HEK293 (cell line): ENCODE measurements at regions not wholly inside any gene's neighbourhood (a gene's known extent, or its start where the extent isn't known, plus 50 kb on each side); places are given as distances from the start of the nearest gene placed in this dataset.

Experiments used
- CTCF ChIA-PET: fragments of 350-600 bp; formaldehyde crosslinking; extraction: SDS; loops from one replicate; lab custom pipeline; 2021; ENCODE audit warnings: antibody characterized with exemption; lab: Yijun Ruan, JAX
- POLR2A ChIA-PET: fragments of 300-600 bp; formaldehyde crosslinking; extraction: SDS; loops from one replicate; lab custom pipeline; 2020; ENCODE audit warnings: antibody characterized with exemption, inconsistent platforms; lab: Yijun Ruan, JAX
- H3K27ac ChIP-seq: fragments of 200-500 bp; sonication (Bioruptor generic); 2 replicates; pipeline ENCODE4 v1.5.1; 2014; ENCODE audit warnings: low read depth, low read length, control low read depth, inconsistent platforms; ENCODE audit errors: extremely low read depth
- H3K36me3 ChIP-seq, 2 experiments: fragments of 200-500 bp in 1 of 2; sonication (Bioruptor generic) in 1 of 2; 1 replicate in 1 of 2; 2 replicates in 1 of 2; pipeline ENCODE4 v1.5.1; 2014 to 2017; ENCODE audit warnings: inconsistent platforms in 2 of 2, low read length in 2 of 2; ENCODE audit not compliant: control insufficient read depth in 2 of 2, insufficient read depth in 1 of 2
- H3K4me1 ChIP-seq: fragments of 200-500 bp; sonication (Bioruptor generic); 2 replicates; pipeline ENCODE4 v1.5.1; 2014; ENCODE audit warnings: mild to moderate bottlenecking, low read length, inconsistent platforms; ENCODE audit not compliant: control insufficient read depth, insufficient read depth
- H3K4me3 ChIP-seq: 2 replicates; pipeline ENCODE4 v1.5.1; 2011; ENCODE audit warnings: low read depth, mild to moderate bottlenecking, control low read depth, low read length, moderate library complexity
- H3K9me3 ChIP-seq: fragments of 200-500 bp; sonication (Bioruptor generic); 2 replicates; pipeline ENCODE4 v1.5.1; 2014; ENCODE audit warnings: low read depth, low read length, inconsistent platforms; ENCODE audit not compliant: control insufficient read depth, insufficient read depth
- EGR2 ChIP-seq: fragments of 450-650 bp; formaldehyde crosslinking; IDR thresholded peaks from 2 replicates; pipeline ENCODE4 v1.5.1; 2016; ENCODE audit warnings: low read depth, missing biosample characterization, missing genetic modification characterization
- GLI2 ChIP-seq: fragments of 450-650 bp; formaldehyde crosslinking; IDR thresholded peaks from 2 replicates; pipeline ENCODE4; 2017; ENCODE audit warnings: missing biosample characterization, missing genetic modification characterization, low read depth, borderline replicate concordance
- GLI4 ChIP-seq: fragments of 450-650 bp; formaldehyde crosslinking; IDR thresholded peaks from 2 replicates; pipeline ENCODE4 v1.5.1; 2016; ENCODE audit warnings: missing biosample characterization, missing genetic modification characterization
- KLF9 ChIP-seq: fragments of 450-650 bp; formaldehyde crosslinking; IDR thresholded peaks from 2 replicates; pipeline ENCODE4 v1.5.1; 2016; ENCODE audit warnings: missing biosample characterization, missing genetic modification characterization, low read depth
- SP3 ChIP-seq: fragments of 450-650 bp; formaldehyde crosslinking; IDR thresholded peaks from 2 replicates; pipeline ENCODE4 v1.5.1; 2016; ENCODE audit warnings: missing biosample characterization, missing genetic modification characterization
- ZFP3 ChIP-seq: fragments of 450-650 bp; formaldehyde crosslinking; IDR thresholded peaks from 2 replicates; pipeline ENCODE4 v1.5.1; 2016; ENCODE audit warnings: low read depth, missing biosample characterization, missing genetic modification characterization
- ZFP37 ChIP-seq: fragments of 450-650 bp; formaldehyde crosslinking; IDR thresholded peaks from 2 replicates; pipeline ENCODE4 v1.5.1; 2016; ENCODE audit warnings: missing biosample characterization, missing genetic modification characterization
- ZNF10 ChIP-seq: fragments of 450-650 bp; formaldehyde crosslinking; IDR thresholded peaks from 2 replicates; pipeline ENCODE4 v1.5.1; 2017; ENCODE audit warnings: missing biosample characterization, missing genetic modification characterization
- ZNF138 ChIP-seq: fragments of 450-650 bp; formaldehyde crosslinking; IDR thresholded peaks from 2 replicates; pipeline ENCODE4 v1.5.1; 2016; ENCODE audit warnings: missing biosample characterization, missing genetic modification characterization, borderline replicate concordance
- ZNF2 ChIP-seq: fragments of 450-650 bp; formaldehyde crosslinking; IDR thresholded peaks from 2 replicates; pipeline ENCODE4 v1.5.1; 2016; ENCODE audit warnings: missing biosample characterization, missing genetic modification characterization
- ZNF221 ChIP-seq: fragments of 450-650 bp; formaldehyde crosslinking; IDR thresholded peaks from 2 replicates; pipeline ENCODE4 v1.5.1; 2017; ENCODE audit warnings: missing biosample characterization, missing genetic modification characterization, borderline replicate concordance
- ZNF239 ChIP-seq: fragments of 450-650 bp; formaldehyde crosslinking; IDR thresholded peaks from 2 replicates; pipeline ENCODE4 v1.5.1; 2016; ENCODE audit warnings: missing biosample characterization, missing genetic modification characterization
- ZNF350 ChIP-seq: fragments of 450-650 bp; formaldehyde crosslinking; IDR thresholded peaks from 2 replicates; pipeline ENCODE4 v1.5.0; 2017; ENCODE audit warnings: missing biosample characterization, mild to moderate bottlenecking, missing genetic modification characterization
- ZNF394 ChIP-seq: fragments of 450-650 bp; formaldehyde crosslinking; IDR thresholded peaks from 2 replicates; pipeline ENCODE4 v1.5.1; 2016; ENCODE audit warnings: missing biosample characterization, missing genetic modification characterization, mild to moderate bottlenecking, moderate library complexity, borderline replicate concordance
- ZNF544 ChIP-seq: fragments of 450-650 bp; formaldehyde crosslinking; IDR thresholded peaks from 2 replicates; pipeline ENCODE4 v1.5.0; 2017; ENCODE audit warnings: missing biosample characterization, missing genetic modification characterization
- ZNF549 ChIP-seq: fragments of 450-650 bp; IDR thresholded peaks from 2 replicates; pipeline ENCODE4 v1.5.1; 2018; ENCODE audit warnings: missing biosample characterization, missing genetic modification characterization, mild to moderate bottlenecking, inconsistent platforms, moderate library complexity
- ZNF561 ChIP-seq: fragments of 450-650 bp; IDR thresholded peaks from 2 replicates; pipeline ENCODE4 v1.5.1; 2018; ENCODE audit warnings: missing biosample characterization, missing genetic modification characterization, borderline replicate concordance
- ZNF600 ChIP-seq: fragments of 450-650 bp; formaldehyde crosslinking; IDR thresholded peaks from 2 replicates; pipeline ENCODE4 v1.5.1; 2016; ENCODE audit warnings: missing biosample characterization, missing genetic modification characterization
- ZNF621 ChIP-seq: fragments of 450-650 bp; formaldehyde crosslinking; IDR thresholded peaks from 2 replicates; pipeline ENCODE4 v1.5.1; 2017; ENCODE audit warnings: missing biosample characterization, missing genetic modification characterization
- ZNF629 ChIP-seq: fragments of 450-650 bp; formaldehyde crosslinking; IDR thresholded peaks from 2 replicates; pipeline ENCODE4 v1.5.1; 2017; ENCODE audit warnings: missing biosample characterization, missing genetic modification characterization
- ZNF670 ChIP-seq: fragments of 450-650 bp; formaldehyde crosslinking; IDR thresholded peaks from 2 replicates; pipeline ENCODE4 v1.5.1; 2016; ENCODE audit warnings: missing biosample characterization, missing genetic modification characterization, low read depth
- ZNF701 ChIP-seq: fragments of 450-650 bp; formaldehyde crosslinking; IDR thresholded peaks from 2 replicates; pipeline ENCODE4 v1.5.1; 2016; ENCODE audit warnings: missing biosample characterization, missing genetic modification characterization
- ZNF843 ChIP-seq: fragments of 450-650 bp; formaldehyde crosslinking; IDR thresholded peaks from 2 replicates; pipeline ENCODE4 v1.5.1; 2016; ENCODE audit warnings: missing biosample characterization, missing genetic modification characterization
- ZSCAN16 ChIP-seq: fragments of 450-650 bp; formaldehyde crosslinking; IDR thresholded peaks from 2 replicates; pipeline ENCODE4 v1.5.1; 2016; ENCODE audit warnings: missing biosample characterization, missing genetic modification characterization
- ZXDB ChIP-seq: fragments of 450-650 bp; formaldehyde crosslinking; IDR thresholded peaks from 2 replicates; pipeline ENCODE4 v1.5.1; 2016; ENCODE audit warnings: missing biosample characterization, missing genetic modification characterization
- TF ChIP-seq, protein P1 (sequence below): fragments of 450-650 bp; formaldehyde crosslinking; IDR thresholded peaks from 2 replicates; pipeline ENCODE4; 2016; ENCODE audit warnings: missing biosample characterization, missing genetic modification characterization
- TF ChIP-seq, protein P2 (sequence below): fragments of 450-650 bp; formaldehyde crosslinking; IDR thresholded peaks from 2 replicates; pipeline ENCODE4 v1.5.1; 2016; ENCODE audit warnings: missing biosample characterization, missing genetic modification characterization

DNA sequence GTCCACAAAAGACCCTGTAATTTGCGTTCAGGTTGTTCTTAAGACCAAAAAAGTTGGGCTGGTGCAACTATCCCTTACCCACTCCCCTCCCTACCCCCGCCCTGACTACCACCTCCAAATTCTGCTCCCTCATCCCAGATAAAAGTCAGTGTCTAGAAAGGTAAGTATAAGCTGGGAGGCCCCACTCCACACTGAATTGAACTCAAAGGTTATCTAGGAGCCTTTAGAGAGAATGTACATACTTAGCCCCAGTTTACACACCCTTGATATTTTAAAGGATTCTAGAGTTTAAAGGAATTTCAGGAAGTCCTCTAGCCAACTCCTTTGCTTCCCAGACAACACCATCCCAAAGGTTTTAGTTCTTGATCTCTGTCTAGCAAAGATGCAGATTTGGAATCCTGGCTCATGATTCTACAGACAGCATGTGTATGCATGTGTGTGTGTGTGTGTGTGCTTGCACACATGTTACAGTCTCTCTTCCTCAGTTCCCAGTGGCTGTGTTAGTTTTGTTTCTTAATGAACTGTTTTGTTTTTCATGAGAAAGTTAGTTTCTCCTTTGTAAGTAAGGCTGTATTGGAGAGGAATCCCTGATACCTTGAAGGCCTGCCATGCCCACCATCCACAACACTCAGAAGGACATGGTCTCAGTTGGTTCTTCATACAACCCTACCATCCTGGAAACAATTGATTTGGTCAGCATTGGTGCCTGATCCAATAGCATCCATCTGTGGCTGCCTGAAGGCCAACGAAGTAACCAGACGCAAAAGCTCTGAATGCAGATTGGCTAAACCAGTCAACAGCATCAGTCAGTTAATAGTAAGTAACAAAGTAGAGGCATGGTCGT, 281.3 kb downstream of the SOX9 start:
- CTCF ChIA-PET, result no interaction called here
- Histone ChIP-seq H3K9me3 (no peaks in the 10 kb centered on the region), H3K27ac (no peak overlapping the region), H3K36me3 (peaks cover 0 to 3% of the 10 kb centered on the region in 2 experiments; a peak in 1 of 3 replicates), H3K4me3 (no peak overlapping the region), H3K4me1 (no peaks in the 10 kb centered on the region)
- POLR2A ChIA-PET, result no interaction called here
- no peak for TF ChIP-seq ZSCAN16 (tag by site-specific recombination)
- TF ChIP-seq ZNF239 (tag by site-specific recombination), result no peak
- TF ChIP-seq ZNF394, result no peak
- no peak for TF ChIP-seq ZNF701 (tag by site-specific recombination)
- TF ChIP-seq ZFP3, result no peak
- TF ChIP-seq, protein P1, sequence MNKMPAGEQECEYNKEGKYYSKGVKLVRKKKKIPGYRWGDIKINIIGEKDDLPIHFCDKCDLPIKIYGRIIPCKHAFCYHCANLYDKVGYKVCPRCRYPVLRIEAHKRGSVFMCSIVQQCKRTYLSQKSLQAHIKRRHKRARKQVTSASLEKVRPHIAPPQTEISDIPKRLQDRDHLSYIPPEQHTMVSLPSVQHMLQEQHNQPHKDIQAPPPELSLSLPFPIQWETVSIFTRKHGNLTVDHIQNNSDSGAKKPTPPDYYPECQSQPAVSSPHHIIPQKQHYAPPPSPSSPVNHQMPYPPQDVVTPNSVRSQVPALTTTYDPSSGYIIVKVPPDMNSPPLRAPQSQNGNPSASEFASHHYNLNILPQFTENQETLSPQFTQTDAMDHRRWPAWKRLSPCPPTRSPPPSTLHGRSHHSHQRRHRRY (tag by site-specific recombination), result no peak
- TF ChIP-seq ZFP37 (tag by site-specific recombination), result no peak
- TF ChIP-seq ZNF670 (tag by site-specific recombination), result no peak
- no peak for TF ChIP-seq ZNF2 (tag by site-specific recombination)

DNA sequence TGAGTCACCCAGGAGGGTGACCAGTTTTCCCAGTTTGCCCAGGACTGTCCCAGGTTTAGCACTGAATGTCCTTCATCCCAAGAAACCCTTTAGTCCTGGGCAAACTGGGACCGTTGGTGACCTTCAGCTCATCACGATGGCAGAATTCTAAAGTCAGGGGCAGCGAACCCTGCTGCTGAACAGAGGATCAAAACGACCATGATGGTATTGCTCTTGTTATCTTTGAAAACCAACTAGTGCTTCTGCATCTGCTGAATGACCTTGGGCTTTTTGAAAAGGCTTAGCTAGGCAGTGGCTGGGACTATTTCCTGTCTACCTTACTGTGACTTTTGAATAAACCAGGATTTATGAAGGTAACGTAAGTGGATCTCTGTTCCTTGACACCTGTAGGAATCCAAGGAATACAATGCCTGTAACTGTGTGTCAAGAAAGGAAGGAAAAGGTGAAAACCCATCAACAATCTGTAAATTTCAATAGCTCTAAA, 281.9 kb downstream of the SOX9 start:
- POLR2A ChIA-PET, result no interaction called here
- Histone ChIP-seq H3K4me3 (no peak overlapping the region), H3K4me1 (peaks cover 3% of the 10 kb centered on the region), H3K9me3 (no peaks in the 10 kb centered on the region)
- TF ChIP-seq GLI4 (tag by site-specific recombination), result no peak
- no peak for TF ChIP-seq SP3 (tag by site-specific recombination)
- TF ChIP-seq ZNF544 (tag by site-specific recombination), result no peak
- no peak for TF ChIP-seq ZNF843 (tag by site-specific recombination)
- TF ChIP-seq KLF9 (tag by site-specific recombination), result no peak
- no peak for TF ChIP-seq ZNF600 (tag by site-specific recombination)
- TF ChIP-seq ZNF549 (tag by site-specific recombination), result no peak
- TF ChIP-seq, protein P2, sequence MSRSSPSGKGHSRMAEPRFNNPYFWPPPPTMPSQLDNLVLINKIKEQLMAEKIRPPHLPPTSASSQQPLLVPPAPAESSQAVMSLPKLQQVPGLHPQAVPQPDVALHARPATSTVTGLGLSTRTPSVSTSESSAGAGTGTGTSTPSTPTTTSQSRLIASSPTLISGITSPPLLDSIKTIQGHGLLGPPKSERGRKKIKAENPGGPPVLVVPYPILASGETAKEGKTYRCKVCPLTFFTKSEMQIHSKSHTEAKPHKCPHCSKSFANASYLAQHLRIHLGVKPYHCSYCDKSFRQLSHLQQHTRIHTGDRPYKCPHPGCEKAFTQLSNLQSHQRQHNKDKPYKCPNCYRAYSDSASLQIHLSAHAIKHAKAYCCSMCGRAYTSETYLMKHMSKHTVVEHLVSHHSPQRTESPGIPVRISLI (tag by site-specific recombination), result no peak
- TF ChIP-seq ZXDB (tag by site-specific recombination), result no peak
- TF ChIP-seq GLI2 (tag by site-specific recombination), result no peak
- TF ChIP-seq ZNF221 (tag by site-specific recombination), result no peak
- no peak for TF ChIP-seq ZNF350 (tag by site-specific recombination)
- no peak for TF ChIP-seq ZNF10
- TF ChIP-seq ZNF561, result no peak
- TF ChIP-seq EGR2 (tag by site-specific recombination), result no peak
- no peak for TF ChIP-seq ZNF621 (tag by site-specific recombination)
- TF ChIP-seq ZNF629 (tag by site-specific recombination), result no peak
- TF ChIP-seq ZNF138 (tag by site-specific recombination), result no peak
- TF ChIP-seq, all 188 proteins: peak for 0
- peaks cover 0 to 3% of the 10 kb centered on the region in 2 experiments; a peak in 1 of 3 replicates for H3K36me3 ChIP-seq
- CTCF ChIA-PET, result no interaction called here
- H3K27ac ChIP-seq, result no peak overlapping the region
